IPS-NIHi7 (cell line): ENCODE measurements at regions not wholly inside any gene's neighbourhood (a gene's known extent, or its start where the extent isn't known, plus 50 kb on each side); places are given as distances from the start of the nearest gene placed in this dataset.

Source experiments
- DNase-seq: peaks from one replicate; pipeline ENCODE4 v3.0.0; 2012; ENCODE audit warnings: mixed read lengths; ENCODE audit errors: extremely low spot score

GRCh38 chr11:92789761-92790160 lies 179.7 kb upstream of the MTNR1B start:
- no peak for DNase-seq

GRCh38 chr11:92790366-92790765 lies 179.1 kb upstream of the MTNR1B start:
- DNase-seq, result no peak

- no peak for DNase-seq
Measured at GRCh38 chr11:92790926-92791616, 178.4 kb upstream of the MTNR1B start.

- no peak for DNase-seq
Measured at GRCh38 chr11:92791886-92792285, 177.6 kb upstream of the MTNR1B start.

- peak; percentile 44 for DNase-seq
Measured at GRCh38 chr11:92793189-92793588, 176.3 kb upstream of the MTNR1B start.

- no peak for DNase-seq
Measured at GRCh38 chr11:92794783-92795182, 174.7 kb upstream of the MTNR1B start.

GRCh38 chr11:92796744-92797143 lies 172.7 kb upstream of the MTNR1B start:
- no peak for DNase-seq

GRCh38 chr11:92797874-92798273 lies 171.6 kb upstream of the MTNR1B start:
- DNase-seq, result no peak

GRCh38 chr11:92801685-92802084 lies 167.8 kb upstream of the MTNR1B start:
- no peak for DNase-seq

- DNase-seq, result no peak
Measured at GRCh38 chr11:92802644-92803043, 166.8 kb upstream of the MTNR1B start.

- DNase-seq, result no peak
Measured at GRCh38 chr11:92803391-92803790, 166.1 kb upstream of the MTNR1B start.

- no peak for DNase-seq
Measured at GRCh38 chr11:92804388-92804966, 165.0 kb upstream of the MTNR1B start.

- no peak for DNase-seq
Measured at GRCh38 chr11:92808022-92808421, 161.4 kb upstream of the MTNR1B start.

GRCh38 chr11:92810423-92811064 lies 158.9 kb upstream of the MTNR1B start:
- no peak for DNase-seq

- DNase-seq, result no peak
Measured at GRCh38 chr11:92811341-92811740, 158.1 kb upstream of the MTNR1B start.

- DNase-seq, result no peak
Measured at GRCh38 chr11:92812841-92813240, 156.6 kb upstream of the MTNR1B start.

- DNase-seq, result no peak
Measured at GRCh38 chr11:92819830-92820229, 149.6 kb upstream of the MTNR1B start.

- DNase-seq, result no peak
Measured at GRCh38 chr11:92820860-92821259, 148.6 kb upstream of the MTNR1B start.

GRCh38 chr11:92822410-92822809 lies 147.0 kb upstream of the MTNR1B start:
- DNase-seq, result no peak

GRCh38 chr11:92826136-92826535 lies 143.3 kb upstream of the MTNR1B start:
- DNase-seq, result no peak

GRCh38 chr11:92826603-92827002 lies 142.8 kb upstream of the MTNR1B start:
- peak; percentile 32 for DNase-seq

- no peak for DNase-seq
Measured at GRCh38 chr11:92827132-92827531, 142.3 kb upstream of the MTNR1B start.

GRCh38 chr11:92828556-92828955 lies 140.9 kb upstream of the MTNR1B start:
- DNase-seq, result peak; percentile 31
